ENCODE measurements at regions not wholly inside any gene's neighbourhood (a gene's known extent, or its start where the extent isn't known, plus 50 kb on each side); places are given as distances from the start of the nearest gene placed in this dataset.

- TF ChIP-seq, protein P1, sequence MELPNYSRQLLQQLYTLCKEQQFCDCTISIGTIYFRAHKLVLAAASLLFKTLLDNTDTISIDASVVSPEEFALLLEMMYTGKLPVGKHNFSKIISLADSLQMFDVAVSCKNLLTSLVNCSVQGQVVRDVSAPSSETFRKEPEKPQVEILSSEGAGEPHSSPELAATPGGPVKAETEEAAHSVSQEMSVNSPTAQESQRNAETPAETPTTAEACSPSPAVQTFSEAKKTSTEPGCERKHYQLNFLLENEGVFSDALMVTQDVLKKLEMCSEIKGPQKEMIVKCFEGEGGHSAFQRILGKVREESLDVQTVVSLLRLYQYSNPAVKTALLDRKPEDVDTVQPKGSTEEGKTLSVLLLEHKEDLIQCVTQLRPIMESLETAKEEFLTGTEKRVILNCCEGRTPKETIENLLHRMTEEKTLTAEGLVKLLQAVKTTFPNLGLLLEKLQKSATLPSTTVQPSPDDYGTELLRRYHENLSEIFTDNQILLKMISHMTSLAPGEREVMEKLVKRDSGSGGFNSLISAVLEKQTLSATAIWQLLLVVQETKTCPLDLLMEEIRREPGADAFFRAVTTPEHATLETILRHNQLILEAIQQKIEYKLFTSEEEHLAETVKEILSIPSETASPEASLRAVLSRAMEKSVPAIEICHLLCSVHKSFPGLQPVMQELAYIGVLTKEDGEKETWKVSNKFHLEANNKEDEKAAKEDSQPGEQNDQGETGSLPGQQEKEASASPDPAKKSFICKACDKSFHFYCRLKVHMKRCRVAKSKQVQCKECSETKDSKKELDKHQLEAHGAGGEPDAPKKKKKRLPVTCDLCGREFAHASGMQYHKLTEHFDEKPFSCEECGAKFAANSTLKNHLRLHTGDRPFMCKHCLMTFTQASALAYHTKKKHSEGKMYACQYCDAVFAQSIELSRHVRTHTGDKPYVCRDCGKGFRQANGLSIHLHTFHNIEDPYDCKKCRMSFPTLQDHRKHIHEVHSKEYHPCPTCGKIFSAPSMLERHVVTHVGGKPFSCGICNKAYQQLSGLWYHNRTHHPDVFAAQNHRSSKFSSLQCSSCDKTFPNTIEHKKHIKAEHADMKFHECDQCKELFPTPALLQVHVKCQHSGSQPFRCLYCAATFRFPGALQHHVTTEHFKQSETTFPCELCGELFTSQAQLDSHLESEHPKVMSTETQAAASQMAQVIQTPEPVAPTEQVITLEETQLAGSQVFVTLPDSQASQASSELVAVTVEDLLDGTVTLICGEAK (IDR thresholded peaks at IDR 0.05; ENCODE audit: borderline replicate concordance), result no peak
- TF ChIP-seq SP1 (IDR thresholded peaks at IDR 0.05; ENCODE audit: low read depth, low read length), result no peak
Measured at GRCh38 chr4:136489101-136489500, 1043.2 kb downstream of the PCDH18 start (continued).

- Histone ChIP-seq H3K79me2 (ENCODE audit: control insufficient read depth, insufficient read depth, low read length) (no peaks in the 10 kb centered on the region), H4K20me1 (ENCODE audit: control insufficient read depth, insufficient read depth) (no peaks in the 10 kb centered on the region), H3K4me3 (no peak overlapping the region), H2AFZ (ENCODE audit: control insufficient read depth, low read depth, low read length) (no peak overlapping the region), H3K27ac (ENCODE audit: control insufficient read depth, insufficient read depth) (no peak overlapping the region), H3K4me1 (ENCODE audit: control insufficient read depth, insufficient read depth, low read length) (no peaks in the 10 kb centered on the region), H3K9me3 (replicated peaks; ENCODE audit: control insufficient read depth, insufficient read depth, low read length) (no peaks in the 10 kb centered on the region), H3K36me3 (ENCODE audit: control insufficient read depth in 2 of 2, insufficient read depth in 2 of 2, low read length in 1 of 2) (no peaks in the 10 kb centered on the region), H3K27me3 (replicated peaks in 1 of 2; ENCODE audit: control insufficient read depth in 2 of 2, insufficient read depth in 2 of 2, low read length in 1 of 2) (no peaks in the 10 kb centered on the region), H3K9ac (ENCODE audit: control insufficient read depth, insufficient read depth, low read length) (no peak overlapping the region), H3K4me2 (ENCODE audit: control insufficient read depth, insufficient read depth) (no peak overlapping the region)
- ChIA-PET RAD21 (ENCODE audit: unreplicated experiment) (no interaction called here), POLR2A (interaction anchor here (0.6 kb wide), 1 partner anchor 89 kb away, joined by 3 read pairs; no protein-coding TSS in a partner anchor), CTCF (no interaction called here), SMC1A (ENCODE audit: uncharacterized antibody, unreplicated experiment) (interaction anchor here (1.4 kb wide), 1 partner anchor 19 kb away, joined by 4 read pairs; no protein-coding TSS in a partner anchor)
- no peak for ATAC-seq
- BruUV-seq (replicated peaks), result no TSS peak
- 0% methylated on average over 2 of the region's 2 CpGs for WGBS (ENCODE audit: insufficient coverage, insufficient replicate concordance, low lambda C conversion rate, missing lambda C conversion rate)
- DNase-seq (ENCODE audit: low read depth, low spot score), result no peak
- TF ChIP-seq ZBTB11 (CRISPR knock-in tag; IDR thresholded peaks at IDR 0.05), result no peak
- intact Hi-C loops (cut with micrococcal nuclease; ENCODE audit: unreplicated experiment) (no loop called here), in situ Hi-C loops (cut with MboI) (no loop called here)
- no peak for FAIRE-seq
Measured at GRCh38 chr4:136484996-136485395, 1047.3 kb downstream of the PCDH18 start.
